Endodermal cell (in vitro differentiated cells): ENCODE measurements at regions not wholly inside any gene's neighbourhood (a gene's known extent, or its start where the extent isn't known, plus 50 kb on each side); places are given as distances from the start of the nearest gene placed in this dataset.
"Not testable (repeated sequence)": the region's sequence is repeated elsewhere in the genome, so short reads cannot be mapped to it uniquely, and the experiment has no call there.

Source experiments
- DNase-seq: peaks from one replicate; pipeline ENCODE4 v3.0.0-alpha.2; 2017
- H3K27ac ChIP-seq: 2 replicates; pipeline ENCODE4 v1.5.1; 2013; ENCODE audit warnings: mild to moderate bottlenecking, low read depth, low read length, moderate library complexity
- H3K27me3 ChIP-seq: 2 replicates; pipeline ENCODE4 v1.6.1; 2013; ENCODE audit warnings: mild to moderate bottlenecking, low read length, moderate library complexity; ENCODE audit not compliant: insufficient read depth, control insufficient read depth, poor library complexity, severe bottlenecking
- H3K36me3 ChIP-seq: 2 replicates; pipeline ENCODE4 v1.7.0; 2013; ENCODE audit warnings: mild to moderate bottlenecking, low read length, moderate library complexity; ENCODE audit not compliant: control insufficient read depth, insufficient read depth
- H3K4me1 ChIP-seq: one replicate; pipeline ENCODE4 v1.7.0; 2013; ENCODE audit warnings: low read length; ENCODE audit not compliant: control insufficient read depth, insufficient read depth
- H3K4me3 ChIP-seq: 2 replicates; pipeline ENCODE4 v1.5.1; 2013; ENCODE audit warnings: mild to moderate bottlenecking, low read length, moderate library complexity
- H3K9ac ChIP-seq: 2 replicates; pipeline ENCODE4 v1.6.1; 2013; ENCODE audit warnings: mild to moderate bottlenecking, low read length, moderate library complexity; ENCODE audit not compliant: poor library complexity, severe bottlenecking; ENCODE audit errors: extremely low read depth
- H3K9me3 ChIP-seq: 2 replicates; pipeline ENCODE4 v1.6.1; 2013; ENCODE audit warnings: mild to moderate bottlenecking, low read length, moderate library complexity; ENCODE audit not compliant: control insufficient read depth
- H3K27ac Mint-ChIP-seq: 2 replicates; pipeline ENCODE4 v1.8.0; 2020; ENCODE audit warnings: mixed read lengths
- H3K27me3 Mint-ChIP-seq: 2 replicates; pipeline ENCODE4 v1.8.0; 2021; ENCODE audit warnings: mild to moderate bottlenecking, mixed read lengths; ENCODE audit not compliant: insufficient read depth
- H3K36me3 Mint-ChIP-seq: 2 replicates; pipeline ENCODE4 v1.8.0; 2020; ENCODE audit warnings: low read depth, mixed read lengths
- H3K4me1 Mint-ChIP-seq: 2 replicates; pipeline ENCODE4 v1.8.0; 2020; ENCODE audit warnings: mixed read lengths
- H3K4me3 Mint-ChIP-seq: 2 replicates; pipeline ENCODE4 v1.8.0; 2020; ENCODE audit warnings: mild to moderate bottlenecking, moderate library complexity, mixed read lengths
- H3K9me3 Mint-ChIP-seq: 2 replicates; pipeline ENCODE4 v1.8.0; 2020; ENCODE audit warnings: mild to moderate bottlenecking, mixed read lengths
- CTCF ChIP-seq: fragments of 200-600 bp; sonication (generic); conservative IDR thresholded peaks from 2 replicates; pipeline ENCODE4 v1.5.0; 2021; ENCODE audit warnings: antibody characterized with exemption, mild to moderate bottlenecking
- WGBS, 2 experiments: methylation state at CpG; one replicate each; pipeline versions ENCODE4 v1.1.5 to v1.1.7; 2013; ENCODE audit warnings: missing lambda C conversion rate in 2 of 2, mixed read lengths in 1 of 2; ENCODE audit not compliant: insufficient coverage in 1 of 2, insufficient read length in 1 of 2; 5-methylcytosine and 5-hydroxymethylcytosine counted together

GRCh38 chr18:42333558-42333957 is 378.5 kb downstream of the PIK3C3 start:
- H3K27me3 ChIP-seq, result no peaks in the 10 kb centered on the region
- H3K4me3 ChIP-seq, result no peak overlapping the region
- H3K4me1 ChIP-seq, result no peaks in the 10 kb centered on the region
- Mint-ChIP-seq H3K36me3 (peaks cover 6% of the 10 kb centered on the region), H3K4me3 (no peak overlapping the region), H3K27ac (no peak overlapping the region), H3K4me1 (peaks cover 2% of the 10 kb centered on the region), H3K27me3 (no peaks in the 10 kb centered on the region), H3K9me3 (peaks cover 18% of the 10 kb centered on the region)
- no peaks in the 10 kb centered on the region for H3K36me3 ChIP-seq
- H3K27ac ChIP-seq, result no peak overlapping the region
- no peak overlapping the region for H3K9ac ChIP-seq
- 87 to 88% methylated on average over 3 of the region's 3 CpGs for WGBS, 2 experiments
- peaks cover 4% of the 10 kb centered on the region for H3K9me3 ChIP-seq
- TF ChIP-seq CTCF, result no peak
- no peak for DNase-seq

DNA sequence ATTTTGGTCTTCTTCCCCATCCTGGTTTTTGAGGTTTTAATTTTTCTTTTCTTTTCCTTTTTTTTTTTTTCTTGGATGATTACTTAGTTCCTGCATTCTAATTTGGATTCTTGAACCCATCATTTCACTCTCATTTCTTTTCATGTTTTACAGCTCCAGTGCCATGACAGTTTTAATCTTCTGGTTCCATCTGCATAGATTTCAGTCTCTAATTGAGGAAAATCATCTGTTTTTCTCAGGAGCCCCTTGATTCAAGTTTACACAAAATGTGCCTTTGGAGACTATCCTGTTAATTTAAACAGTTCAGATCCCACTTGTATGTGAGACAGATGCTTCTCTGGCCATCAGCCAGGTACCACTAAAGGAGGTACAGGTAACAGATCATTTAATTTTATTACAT is 379.9 kb downstream of the PIK3C3 start:
- TF ChIP-seq CTCF, result no peak
- Histone ChIP-seq H3K4me1 (no peaks in the 10 kb centered on the region), H3K27ac (no peak overlapping the region), H3K9ac (no peak overlapping the region), H3K4me3 (no peak overlapping the region), H3K36me3 (no peaks in the 10 kb centered on the region), H3K9me3 (peaks cover 4% of the 10 kb centered on the region), H3K27me3 (no peaks in the 10 kb centered on the region)
- Mint-ChIP-seq H3K27me3 (no peaks in the 10 kb centered on the region), H3K36me3 (peaks cover 6% of the 10 kb centered on the region), H3K4me1 (peaks cover 6% of the 10 kb centered on the region), H3K27ac (no peak overlapping the region), H3K9me3 (peaks cover 18% of the 10 kb centered on the region), H3K4me3 (no peak overlapping the region)
- DNase-seq, result no peak

- Histone ChIP-seq H3K4me1 (peaks cover 3% of the 10 kb centered on the region), H3K27ac (no peak overlapping the region), H3K4me3 (no peak overlapping the region), H3K9me3 (peaks cover 4% of the 10 kb centered on the region), H3K9ac (no peak overlapping the region), H3K36me3 (no peaks in the 10 kb centered on the region), H3K27me3 (no peaks in the 10 kb centered on the region)
- no peak for DNase-seq
- Mint-ChIP-seq H3K27ac (no peak overlapping the region), H3K27me3 (no peaks in the 10 kb centered on the region), H3K36me3 (peaks cover 6% of the 10 kb centered on the region), H3K4me3 (no peak overlapping the region), H3K9me3 (peaks cover 18% of the 10 kb centered on the region), H3K4me1 (peaks cover 14% of the 10 kb centered on the region)
- no peak for TF ChIP-seq CTCF
- 100% methylated on average over 1 of the region's 2 CpGs; no CpG with 5 or more reads in 1 of the 2 experiments for WGBS, 2 experiments
Observed at GRCh38 chr18:42336139-42336538, 381.1 kb downstream of the PIK3C3 start.

- not testable (repeated sequence) for H3K9ac ChIP-seq, H3K4me3 Mint-ChIP-seq, H3K4me1 ChIP-seq, DNase-seq, H3K36me3 Mint-ChIP-seq, H3K36me3 ChIP-seq, H3K27me3 Mint-ChIP-seq, H3K4me3 ChIP-seq, H3K27me3 ChIP-seq, H3K27ac ChIP-seq, H3K27ac Mint-ChIP-seq, H3K9me3 ChIP-seq
- Mint-ChIP-seq H3K9me3 (peaks cover 18% of the 10 kb centered on the region), H3K4me1 (peaks cover 19% of the 10 kb centered on the region)
- 88 to 95% methylated on average over 1 to 2 of the region's 2 CpGs for WGBS, 2 experiments
Observed at GRCh38 chr18:42337337-42337736, 382.3 kb downstream of the PIK3C3 start.
